ENCODE measurements at regions not wholly inside any gene's neighbourhood (a gene's known extent, or its start where the extent isn't known, plus 50 kb on each side); places are given as distances from the start of the nearest gene placed in this dataset.

DNA sequence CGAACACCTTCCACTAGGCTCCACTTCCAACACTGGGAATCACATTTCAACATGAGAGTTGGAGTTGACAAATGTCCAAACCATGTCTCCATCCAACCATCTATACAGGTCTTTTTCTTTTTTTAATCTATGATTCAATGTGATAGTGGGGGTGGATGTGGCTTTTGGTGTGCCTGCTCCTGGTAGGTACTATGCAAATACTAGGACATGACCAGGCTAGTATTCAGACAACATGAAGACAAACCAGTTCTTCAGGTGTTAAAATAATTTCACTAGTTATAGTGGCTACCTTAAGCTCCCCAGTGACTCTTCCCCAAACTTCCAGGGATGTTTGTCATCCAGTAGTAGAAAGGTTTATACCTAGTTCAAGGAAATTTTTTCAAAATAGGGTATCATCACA, 387.5 kb downstream of the CDH2 start:
- DNase-seq = no peak
- Histone ChIP-seq H3K4me1 (no peaks in the 10 kb centered on the region), H3K27ac (no peak overlapping the region), H3K36me3 (no peaks in the 10 kb centered on the region), H3K9me3 (peaks cover 0 to 7% (median 0%) of the 10 kb centered on the region in 8 donors), H3K4me3 (no peak overlapping the region), H3K27me3 (replicated peaks in 1 of 7) (no peaks in the 10 kb centered on the region)
- intact Hi-C loops (cut with DNase I; ENCODE audit: low total_unique reads) = no loop called here
- WGBS, 5 donors = 88 to 100% (median 96%) methylated on average over 1 of the region's 1 CpG
- no peak for TF ChIP-seq POLR2AphosphoS5 (IDR thresholded peaks at IDR 0.05)
- TF ChIP-seq POLR2A (IDR thresholded peaks at IDR 0.05) = no peak
- TF ChIP-seq, protein P1, sequence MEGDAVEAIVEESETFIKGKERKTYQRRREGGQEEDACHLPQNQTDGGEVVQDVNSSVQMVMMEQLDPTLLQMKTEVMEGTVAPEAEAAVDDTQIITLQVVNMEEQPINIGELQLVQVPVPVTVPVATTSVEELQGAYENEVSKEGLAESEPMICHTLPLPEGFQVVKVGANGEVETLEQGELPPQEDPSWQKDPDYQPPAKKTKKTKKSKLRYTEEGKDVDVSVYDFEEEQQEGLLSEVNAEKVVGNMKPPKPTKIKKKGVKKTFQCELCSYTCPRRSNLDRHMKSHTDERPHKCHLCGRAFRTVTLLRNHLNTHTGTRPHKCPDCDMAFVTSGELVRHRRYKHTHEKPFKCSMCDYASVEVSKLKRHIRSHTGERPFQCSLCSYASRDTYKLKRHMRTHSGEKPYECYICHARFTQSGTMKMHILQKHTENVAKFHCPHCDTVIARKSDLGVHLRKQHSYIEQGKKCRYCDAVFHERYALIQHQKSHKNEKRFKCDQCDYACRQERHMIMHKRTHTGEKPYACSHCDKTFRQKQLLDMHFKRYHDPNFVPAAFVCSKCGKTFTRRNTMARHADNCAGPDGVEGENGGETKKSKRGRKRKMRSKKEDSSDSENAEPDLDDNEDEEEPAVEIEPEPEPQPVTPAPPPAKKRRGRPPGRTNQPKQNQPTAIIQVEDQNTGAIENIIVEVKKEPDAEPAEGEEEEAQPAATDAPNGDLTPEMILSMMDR (IDR thresholded peaks at IDR 0.05 in 8 of 11, conservative IDR thresholded peaks at IDR 0.05 in 3 of 11) = no peak

DNA sequence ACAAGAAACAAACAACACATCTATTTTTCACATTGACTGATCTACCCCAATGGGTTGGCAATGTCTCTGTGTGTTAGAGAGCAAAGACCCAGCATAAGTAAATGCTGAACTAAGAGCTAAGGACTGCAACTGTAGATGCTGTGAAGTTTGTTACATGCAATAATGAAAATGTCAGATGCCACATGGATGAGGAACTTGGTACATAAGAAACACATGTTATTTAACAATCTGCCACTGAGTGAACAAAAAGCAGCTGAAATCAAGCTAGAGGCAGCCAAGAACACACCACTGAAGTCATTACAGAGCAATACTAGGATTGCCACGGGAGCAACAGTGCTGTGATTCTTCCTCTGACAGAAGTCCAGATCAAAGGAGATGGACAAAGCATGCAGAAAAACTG, 389.4 kb downstream of the CDH2 start:
- H3K27ac ChIP-seq = no peak overlapping the region
- no peak for DNase-seq
- intact Hi-C loops (cut with DNase I; ENCODE audit: low total_unique reads) = no loop called here
- H3K9me3 ChIP-seq = peaks cover 0 to 9% (median 0%) of the 10 kb centered on the region in 8 donors
- 42 to 56% (median 50%) methylated on average over 1 of the region's 1 CpG for WGBS, 5 donors
- H3K4me1 ChIP-seq = no peaks in the 10 kb centered on the region
- TF ChIP-seq POLR2AphosphoS5 (IDR thresholded peaks at IDR 0.05) (no peak), POLR2A (IDR thresholded peaks at IDR 0.05) (no peak)
- TF ChIP-seq, protein P1 (IDR thresholded peaks at IDR 0.05 in 8 of 11, conservative IDR thresholded peaks at IDR 0.05 in 3 of 11) = no peak
- no peak overlapping the region for H3K4me3 ChIP-seq
- H3K27me3 ChIP-seq (replicated peaks in 1 of 7) = no peaks in the 10 kb centered on the region
- H3K36me3 ChIP-seq = no peaks in the 10 kb centered on the region

DNA sequence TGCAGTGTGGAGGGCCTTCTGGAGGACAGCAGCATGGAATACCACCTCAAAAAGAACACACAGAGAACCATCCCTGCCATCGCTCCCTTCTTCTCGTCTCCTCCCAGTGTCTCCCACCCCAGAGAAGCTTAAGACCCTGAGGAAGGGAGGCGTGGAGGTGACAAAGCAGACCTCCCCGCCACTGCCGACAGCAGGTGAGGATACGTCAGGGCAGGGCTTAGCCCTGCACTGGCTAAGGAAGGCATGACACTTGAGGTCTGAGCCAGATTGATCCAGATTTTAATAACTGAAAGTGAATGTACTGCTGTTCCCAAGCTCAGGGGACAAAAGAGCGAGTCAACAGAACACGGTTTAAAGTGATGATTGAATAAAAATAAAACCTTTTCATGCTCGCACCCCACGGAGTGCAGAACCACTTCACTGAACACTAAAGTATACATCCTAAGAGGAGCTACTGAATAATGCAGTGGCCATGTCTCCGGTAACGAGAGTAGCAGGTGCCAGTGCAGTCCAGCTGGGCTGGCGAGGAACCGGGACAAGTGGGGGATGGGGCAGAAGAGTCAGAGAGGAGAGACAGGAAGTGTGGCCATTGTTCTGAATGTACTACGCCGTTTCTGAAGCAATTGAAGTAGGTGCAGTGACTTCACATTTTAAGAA, 391.0 kb downstream of the CDH2 start:
- DNase-seq = no peak
- WGBS, 5 donors = 82 to 87% (median 86%) methylated on average over 16 of the region's 16 CpGs
- Histone ChIP-seq H3K4me3 (no peak overlapping the region), H3K36me3 (no peaks in the 10 kb centered on the region), H3K27me3 (replicated peaks in 1 of 7) (no peaks in the 10 kb centered on the region), H3K4me1 (no peaks in the 10 kb centered on the region), H3K9me3 (peaks cover 0 to 9% (median 0%) of the 10 kb centered on the region in 8 donors), H3K27ac (no peak overlapping the region)
- TF ChIP-seq POLR2AphosphoS5 (IDR thresholded peaks at IDR 0.05) (no peak), POLR2A (IDR thresholded peaks at IDR 0.05) (no peak)
- intact Hi-C loops (cut with DNase I; ENCODE audit: low total_unique reads) = no loop called here

DNA sequence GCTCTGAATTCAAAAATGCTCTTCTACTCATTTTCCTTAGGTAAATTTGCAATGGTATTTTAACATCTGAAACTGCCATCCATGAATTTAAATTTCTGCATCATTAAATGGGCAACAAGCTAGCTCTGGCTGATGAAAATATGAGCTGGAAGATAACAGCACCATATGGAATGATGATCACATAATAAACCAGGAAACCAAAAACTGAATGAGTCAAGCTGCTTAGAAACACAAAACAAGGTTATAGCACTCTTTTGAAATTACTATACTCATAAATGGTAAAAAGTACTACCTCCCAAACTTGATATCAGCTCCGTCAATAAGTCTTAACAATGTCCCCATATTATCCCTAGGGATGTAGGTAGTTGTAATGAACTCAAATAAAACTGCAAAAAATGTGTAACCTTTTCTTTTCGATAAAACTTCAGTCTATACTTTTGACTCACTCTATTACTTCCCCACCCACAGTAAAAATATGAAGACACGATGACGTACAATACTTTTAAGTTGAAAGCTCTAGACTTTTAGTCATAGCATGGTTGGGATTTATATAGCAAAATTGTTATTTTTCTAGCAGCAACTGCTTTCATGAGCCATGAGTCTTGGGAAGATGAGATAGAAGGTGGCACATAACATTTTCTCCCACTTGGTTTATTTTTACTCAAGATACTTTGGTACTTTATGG, 396.7 kb downstream of the CDH2 start:
- DNase-seq = no peak
- 86 to 95% (median 89%) methylated on average over 4 of the region's 4 CpGs for WGBS, 5 donors
- H3K36me3 ChIP-seq = no peaks in the 10 kb centered on the region
- no peaks in the 10 kb centered on the region for H3K27me3 ChIP-seq (replicated peaks in 1 of 7)
- intact Hi-C loops (cut with DNase I; ENCODE audit: low total_unique reads) = no loop called here
- peaks cover 0 to 9% (median 0%) of the 10 kb centered on the region in 8 donors for H3K9me3 ChIP-seq
- H3K27ac ChIP-seq = no peak overlapping the region
- TF ChIP-seq POLR2AphosphoS5 (IDR thresholded peaks at IDR 0.05) (no peak), POLR2A (IDR thresholded peaks at IDR 0.05) (no peak)
- TF ChIP-seq, protein P1 (IDR thresholded peaks at IDR 0.05 in 8 of 11, conservative IDR thresholded peaks at IDR 0.05 in 3 of 11) = no peak
- H3K4me3 ChIP-seq = no peak overlapping the region
- no peaks in the 10 kb centered on the region for H3K4me1 ChIP-seq

Measured in spleen (tissue), 11 donors.